H9 (cell line): ENCODE measurements at regions not wholly inside any gene's neighbourhood (a gene's known extent, or its start where the extent isn't known, plus 50 kb on each side); places are given as distances from the start of the nearest gene placed in this dataset.

Experiments used
- DNase-seq: peaks from one replicate; pipeline ENCODE4 v3.0.0-alpha.2; 2017
- H2AFZ ChIP-seq: one replicate; pipeline ENCODE4 v1.6.1; 2013; ENCODE audit warnings: mild to moderate bottlenecking, low read length, control low read depth, moderate library complexity
- H2AK5ac ChIP-seq: 2 replicates; pipeline ENCODE4 v1.6.1; 2013; ENCODE audit warnings: low read length, control low read depth, mixed read lengths; ENCODE audit not compliant: insufficient read length
- H2BK120ac ChIP-seq: one replicate; pipeline ENCODE4 v1.6.1; 2013; ENCODE audit warnings: low read depth, mild to moderate bottlenecking, low read length, control low read depth, inconsistent platforms; ENCODE audit not compliant: poor library complexity, severe bottlenecking
- H2BK12ac ChIP-seq: 2 replicates; pipeline ENCODE4 v1.6.1; 2013; ENCODE audit warnings: low read length, control low read depth, mixed read lengths, low read depth; ENCODE audit not compliant: insufficient read length
- H2BK15ac ChIP-seq: 2 replicates; pipeline ENCODE4 v1.6.1; 2013; ENCODE audit warnings: low read depth, low read length, control low read depth
- H2BK20ac ChIP-seq: one replicate; pipeline ENCODE4 v1.6.1; 2013; ENCODE audit warnings: low read depth, mild to moderate bottlenecking, low read length, control low read depth, inconsistent platforms; ENCODE audit not compliant: poor library complexity, severe bottlenecking
- H2BK5ac ChIP-seq: 2 replicates; pipeline ENCODE4 v1.6.1; 2013; ENCODE audit warnings: low read length, control low read depth, mixed read lengths; ENCODE audit not compliant: insufficient read length
- H3K14ac ChIP-seq: 2 replicates; pipeline ENCODE4 v1.6.1; 2013; ENCODE audit warnings: low read length, control low read depth; ENCODE audit not compliant: insufficient read depth
- H3K18ac ChIP-seq: 2 replicates; pipeline ENCODE4 v1.6.1; 2013; ENCODE audit warnings: low read depth, mild to moderate bottlenecking, mixed read lengths, low read length, control low read depth; ENCODE audit not compliant: insufficient read length
- H3K23ac ChIP-seq: 2 replicates; pipeline ENCODE4 v1.6.1; 2013; ENCODE audit warnings: low read length, control low read depth, mixed read lengths, low read depth; ENCODE audit not compliant: insufficient read length
- H3K23me2 ChIP-seq: 2 replicates; pipeline ENCODE4 v1.6.1; 2013; ENCODE audit warnings: low read depth, mild to moderate bottlenecking, mixed read lengths, low read length, control low read depth; ENCODE audit not compliant: insufficient read length, poor library complexity, severe bottlenecking
- H3K27ac ChIP-seq: 2 replicates; pipeline ENCODE4 v1.5.1; 2013; ENCODE audit warnings: low read length, control low read depth, mixed read lengths, low read depth; ENCODE audit not compliant: insufficient read length
- H3K27me3 ChIP-seq: 2 replicates; pipeline ENCODE4 v1.6.1; 2013; ENCODE audit warnings: low read length, control low read depth, inconsistent platforms; ENCODE audit not compliant: insufficient read depth
- H3K4ac ChIP-seq: 2 replicates; pipeline ENCODE4 v1.6.1; 2013; ENCODE audit warnings: low read depth, mild to moderate bottlenecking, control low read depth, inconsistent platforms, low read length, moderate library complexity
- H3K4me1 ChIP-seq: 2 replicates; pipeline ENCODE4 v1.6.1; 2013; ENCODE audit warnings: low read length, control low read depth, inconsistent platforms; ENCODE audit not compliant: insufficient read depth
- H3K4me2 ChIP-seq: 2 replicates; pipeline ENCODE4 v1.6.1; 2013; ENCODE audit warnings: low read length, control low read depth, mixed read lengths; ENCODE audit not compliant: insufficient read length, insufficient read depth
- H3K56ac ChIP-seq: 2 replicates; pipeline ENCODE4 v1.6.1; 2013; ENCODE audit warnings: low read depth, mild to moderate bottlenecking, mixed read lengths, low read length, control low read depth; ENCODE audit not compliant: insufficient read length
- H3K79me1 ChIP-seq: 2 replicates; pipeline ENCODE4 v1.6.1; 2013; ENCODE audit warnings: low read depth, mild to moderate bottlenecking, moderate library complexity, low read length, control low read depth, inconsistent platforms; ENCODE audit not compliant: insufficient read depth, poor library complexity, severe bottlenecking
- H3K79me2 ChIP-seq: 2 replicates; pipeline ENCODE4 v1.6.1; 2013; ENCODE audit warnings: low read length, control low read depth, inconsistent platforms; ENCODE audit not compliant: insufficient read depth
- H3K9ac ChIP-seq: 2 replicates; pipeline ENCODE4 v1.6.1; 2013; ENCODE audit warnings: low read length, control low read depth, mixed read lengths; ENCODE audit not compliant: insufficient read length; ENCODE audit errors: extremely low read depth
- H3K9me3 ChIP-seq: one replicate; pipeline ENCODE4 v1.6.1; 2013; ENCODE audit warnings: low read depth, low read length, inconsistent platforms; ENCODE audit not compliant: control insufficient read depth
- H3T11ph ChIP-seq: one replicate; pipeline ENCODE4 v1.6.1; 2013; ENCODE audit warnings: mild to moderate bottlenecking, low read length, control low read depth, inconsistent platforms
- H4K20me1 ChIP-seq: one replicate; pipeline ENCODE4 v1.6.1; 2013; ENCODE audit not compliant: control insufficient read depth, insufficient read length, insufficient read depth
- H4K5ac ChIP-seq: 2 replicates; pipeline ENCODE4 v1.6.1; 2013; ENCODE audit warnings: low read depth, mild to moderate bottlenecking, mixed read lengths, low read length, control low read depth; ENCODE audit not compliant: insufficient read length
- H4K8ac ChIP-seq: replicated peaks from 2 replicates; pipeline ENCODE4 v1.6.1; 2013; ENCODE audit warnings: low read length, control low read depth, mixed read lengths, low read depth; ENCODE audit not compliant: insufficient read length
- H4K91ac ChIP-seq: 2 replicates; pipeline ENCODE4 v1.6.1; 2013; ENCODE audit warnings: low read depth, mild to moderate bottlenecking, moderate library complexity, mixed read lengths, low read length, control low read depth; ENCODE audit not compliant: insufficient read length
- H3K27ac Mint-ChIP-seq, 3 experiments: 2 replicates in 2 of 3; 3 replicates in 1 of 3; pipeline ENCODE4 v1.8.0; 2020 to 2021; ENCODE audit warnings: mixed read lengths in 3 of 3, mild to moderate bottlenecking in 1 of 3, moderate library complexity in 1 of 3
- H3K27me3 Mint-ChIP-seq: 2 replicates; pipeline ENCODE4 v1.8.0; 2021; ENCODE audit warnings: low read depth, mild to moderate bottlenecking, moderate library complexity, mixed read lengths
- H3K36me3 Mint-ChIP-seq, 3 experiments: 2 replicates in 2 of 3; 3 replicates in 1 of 3; pipeline ENCODE4 v1.8.0; 2020 to 2021; ENCODE audit warnings: low read depth in 3 of 3, mixed read lengths in 3 of 3; ENCODE audit not compliant: insufficient read depth in 1 of 3
- H3K4me1 Mint-ChIP-seq, 2 experiments: 2 replicates each; pipeline ENCODE4 v1.8.0; 2020; ENCODE audit warnings: mixed read lengths in 2 of 2
- H3K4me3 Mint-ChIP-seq, 2 experiments: 2 replicates in 1 of 2; 3 replicates in 1 of 2; pipeline ENCODE4 v1.8.0; 2020 to 2021; ENCODE audit warnings: mild to moderate bottlenecking in 2 of 2, mixed read lengths in 2 of 2, moderate library complexity in 1 of 2
- H3K9me3 Mint-ChIP-seq, 2 experiments: 2 replicates in 1 of 2; 3 replicates in 1 of 2; pipeline ENCODE4 v1.8.0; 2020; ENCODE audit warnings: mild to moderate bottlenecking in 2 of 2, mixed read lengths in 2 of 2, moderate library complexity in 1 of 2
- WGBS: extraction: QIAGEN DNeasy Blood & Tissue Kit; methylation state at CpG from one replicate; pipeline ENCODE4 v1.1.7; 2013; ENCODE audit warnings: missing lambda C conversion rate, low lambda C conversion rate, mixed read lengths; ENCODE audit not compliant: insufficient read length; ENCODE audit errors: extremely low coverage; 5-methylcytosine and 5-hydroxymethylcytosine counted together
- TF ChIP-seq, protein P1 (sequence below): fragments of 200-600 bp; sonication (generic); conservative IDR thresholded peaks from 3 replicates; pipeline ENCODE4 v1.8.0; 2021; ENCODE audit warnings: antibody characterized with exemption, mild to moderate bottlenecking

DNA sequence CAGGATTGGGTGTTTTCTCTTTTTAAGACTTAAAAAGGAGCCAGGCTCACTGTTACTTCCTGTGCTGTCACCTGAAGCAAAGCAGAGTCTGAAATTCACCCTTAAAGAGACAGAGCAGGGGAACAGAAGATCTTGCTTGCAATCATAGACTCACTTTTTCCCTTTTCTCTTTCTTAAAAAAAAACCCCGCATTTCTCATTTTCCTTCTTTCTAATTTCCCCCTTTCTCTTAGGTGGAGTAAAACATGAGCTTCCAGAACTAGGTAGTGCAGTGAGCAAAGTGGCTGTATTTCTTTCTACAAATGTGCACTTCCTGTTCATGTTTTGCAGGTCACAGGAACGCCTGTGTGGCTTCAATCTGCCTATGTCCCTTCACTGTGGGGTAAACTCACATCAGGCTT is 381.2 kb downstream of the LPIN1 start:
- H3K14ac ChIP-seq: no peak overlapping the region
- Mint-ChIP-seq H3K4me3 (no peak overlapping the region), H3K4me1 (no peaks in the 10 kb centered on the region), H3K9me3 (no peaks in the 10 kb centered on the region), H3K36me3 (no peaks in the 10 kb centered on the region), H3K27me3 (no peaks in the 10 kb centered on the region), H3K27ac (no peak overlapping the region)
- H3K4me2 ChIP-seq: no peak overlapping the region
- H3K27me3 ChIP-seq: no peaks in the 10 kb centered on the region
- no peak overlapping the region for H3T11ph ChIP-seq
- H3K4me1 ChIP-seq: no peaks in the 10 kb centered on the region
- WGBS: 100% methylated on average over 1 of the region's 2 CpGs
- no peak overlapping the region for H2AK5ac ChIP-seq
- H2BK120ac ChIP-seq: no peak overlapping the region
- H3K79me2 ChIP-seq: no peaks in the 10 kb centered on the region
- H3K23me2 ChIP-seq: no peaks in the 10 kb centered on the region
- H3K79me1 ChIP-seq: no peaks in the 10 kb centered on the region
- H4K5ac ChIP-seq: no peak overlapping the region
- H2AFZ ChIP-seq: no peak overlapping the region
- no peak overlapping the region for H3K27ac ChIP-seq
- no peak overlapping the region for H4K8ac ChIP-seq
- no peak overlapping the region for H3K18ac ChIP-seq
- TF ChIP-seq, protein P1, sequence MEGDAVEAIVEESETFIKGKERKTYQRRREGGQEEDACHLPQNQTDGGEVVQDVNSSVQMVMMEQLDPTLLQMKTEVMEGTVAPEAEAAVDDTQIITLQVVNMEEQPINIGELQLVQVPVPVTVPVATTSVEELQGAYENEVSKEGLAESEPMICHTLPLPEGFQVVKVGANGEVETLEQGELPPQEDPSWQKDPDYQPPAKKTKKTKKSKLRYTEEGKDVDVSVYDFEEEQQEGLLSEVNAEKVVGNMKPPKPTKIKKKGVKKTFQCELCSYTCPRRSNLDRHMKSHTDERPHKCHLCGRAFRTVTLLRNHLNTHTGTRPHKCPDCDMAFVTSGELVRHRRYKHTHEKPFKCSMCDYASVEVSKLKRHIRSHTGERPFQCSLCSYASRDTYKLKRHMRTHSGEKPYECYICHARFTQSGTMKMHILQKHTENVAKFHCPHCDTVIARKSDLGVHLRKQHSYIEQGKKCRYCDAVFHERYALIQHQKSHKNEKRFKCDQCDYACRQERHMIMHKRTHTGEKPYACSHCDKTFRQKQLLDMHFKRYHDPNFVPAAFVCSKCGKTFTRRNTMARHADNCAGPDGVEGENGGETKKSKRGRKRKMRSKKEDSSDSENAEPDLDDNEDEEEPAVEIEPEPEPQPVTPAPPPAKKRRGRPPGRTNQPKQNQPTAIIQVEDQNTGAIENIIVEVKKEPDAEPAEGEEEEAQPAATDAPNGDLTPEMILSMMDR: no peak
- no peak overlapping the region for H3K23ac ChIP-seq
- no peak overlapping the region for H3K4ac ChIP-seq
- H2BK15ac ChIP-seq: no peak overlapping the region
- H3K9ac ChIP-seq: no peak overlapping the region
- H2BK12ac ChIP-seq: no peak overlapping the region
- H3K9me3 ChIP-seq: no peaks in the 10 kb centered on the region
- no peak overlapping the region for H4K91ac ChIP-seq
- H4K20me1 ChIP-seq: peaks cover 2% of the 10 kb centered on the region
- peak overlapping the region; percentile 45 for H2BK20ac ChIP-seq
- no peak overlapping the region for H2BK5ac ChIP-seq
- no peak overlapping the region for H3K56ac ChIP-seq
- DNase-seq: no peak
